Heart left ventricle (tissue), 16 donors: ENCODE measurements at regions not wholly inside any gene's neighbourhood (a gene's known extent, or its start where the extent isn't known, plus 50 kb on each side); places are given as distances from the start of the nearest gene placed in this dataset.

ENCODE experiments used
- ATAC-seq, 4 donors: fragments of 200-7000 bp; cut with Tn5 transposase; one replicate each; pipeline ENCODE4 v1.9.1; 2020 to 2022; ENCODE audit warnings: moderate library complexity in 4 of 4, mild to moderate bottlenecking in 3 of 4, moderate number of reproducible peaks in 1 of 4
- DNase-seq, 5 donors: peaks; one replicate each; pipeline ENCODE4 v3.0.0-alpha.2; 2020
- H3K27ac ChIP-seq, 12 donors: fragments of 200-600 bp; sonication (generic) in 4 of 12; one replicate each; pipeline versions ENCODE4 v1.5.0 to v1.8.0; 2016 to 2022; ENCODE audit warnings: mild to moderate bottlenecking in 2 of 12
- H3K27me3 ChIP-seq, 9 donors: fragments of 200-600 bp; sonication (generic) in 2 of 9; one replicate each; pipeline versions ENCODE4 v1.5.1 to v1.8.0; 2016 to 2022; ENCODE audit warnings: mild to moderate bottlenecking in 3 of 9
- H3K36me3 ChIP-seq, 9 donors: fragments of 200-600 bp; sonication (generic) in 2 of 9; one replicate each; pipeline versions ENCODE4 v1.5.0 to v1.8.0; 2018 to 2022; ENCODE audit warnings: mild to moderate bottlenecking in 2 of 9
- H3K4me1 ChIP-seq, 12 donors: fragments of 200-600 bp; sonication (generic) in 4 of 12; one replicate each; pipeline versions ENCODE4 v1.5.0 to v1.8.0; 2016 to 2022; ENCODE audit warnings: mild to moderate bottlenecking in 3 of 12
- H3K4me3 ChIP-seq, 12 donors: fragments of 200-600 bp; sonication (generic) in 4 of 12; one replicate each; pipeline versions ENCODE4 v1.5.0 to v1.8.0; 2017 to 2022; ENCODE audit warnings: mild to moderate bottlenecking in 9 of 12, moderate library complexity in 4 of 12
- H3K9me3 ChIP-seq, 12 donors: fragments of 200-600 bp; sonication (generic) in 4 of 12; one replicate each; pipeline versions ENCODE4 v1.5.0 to v1.8.0; 2016 to 2022; ENCODE audit warnings: mild to moderate bottlenecking in 1 of 12
- CTCF ChIP-seq, 12 donors: fragments of 200-600 bp; sonication (generic) in 4 of 12; IDR thresholded peaks; one replicate each; pipeline versions ENCODE4 v1.5.0 to v1.8.0; 2018 to 2022; ENCODE audit warnings: antibody characterized with exemption in 12 of 12, mild to moderate bottlenecking in 5 of 12
- POLR2A ChIP-seq, 2 donors: fragments of 450-650 bp; IDR thresholded peaks; one replicate each; pipeline ENCODE4 v1.6.1; 2017; ENCODE audit warnings: antibody characterized with exemption in 2 of 2, mild to moderate bottlenecking in 2 of 2, moderate library complexity in 2 of 2
- WGBS, 4 donors: extraction: QIAGEN DNeasy Blood & Tissue Kit in 2 of 4; methylation state at CpG; one replicate each; pipeline versions ENCODE4 v1.1.5 to v1.1.7; 2013 to 2018; 5-methylcytosine and 5-hydroxymethylcytosine counted together
- intact Hi-C, 10 donors: fragments of 100-400 bp; cut with DNase I; formaldehyde crosslinking; loops; one replicate each; pipeline versions ENCODE4 v1.11.1 to v1.14.2; 2022
- donor health status: ischemic (EF 13 %, LVEDD 7.1; RV severe dilation, severe dysfunction).
- donor health status: healthy with polysubstance abuse.
- donor health status: DM: no; HTN: yes; CAD: no.
- donor health status: DM: no; HTN: no; CAD: no.
- donor health status: ischemic (EF 25% LVEDD 6.9; RV normal size, moderate dysfunction).
- donor health status: ischemic (EF 25% LVEDD 5.7; RV mildly dilated, moderate dysfunction).
- donor health status: healthy.
- donor health status: DM: yes; HTN: yes; CAD: no.
- donor health status: ischemic (EF 35%, LVEDD 5.7; RV mildly dilated, moderate dysfunction).
- donor health status: nonischemic (EF 11% LVEDD 7.7; RV severe dilation, severe dysfunction).
- donor health status: DM: yes; HTN: yes; CAD: no.
- donor health status: PGD.
- donor health status: ischemic (EF 29% LVEDD 5.4; RV normal size, mild dysfunction).
- donor health status: nonischemic (EF 23%, LVEDD 6.1; RV moderate dilation, normal function).

- H3K36me3 ChIP-seq: no peaks in the 10 kb centered on the region
- H3K4me1 ChIP-seq: no peaks in the 10 kb centered on the region
- H3K4me3 ChIP-seq: no peak overlapping the region
- no peak for TF ChIP-seq POLR2A (IDR thresholded peaks at IDR 0.05)
- TF ChIP-seq CTCF (IDR thresholded peaks at IDR 0.05): no peak
- ATAC-seq (no peak), DNase-seq (no peak)
- H3K27me3 ChIP-seq: no peaks in the 10 kb centered on the region
- H3K27ac ChIP-seq: no peak overlapping the region
- H3K9me3 ChIP-seq: no peaks in the 10 kb centered on the region
- intact Hi-C loops: no loop called here
These were observed 1150.4 kb upstream of the INTU start for GRCh38 chr4:126482311-126482710.

- Histone ChIP-seq H3K27me3 (no peaks in the 10 kb centered on the region), H3K27ac (no peak overlapping the region), H3K4me3 (no peak overlapping the region), H3K9me3 (no peaks in the 10 kb centered on the region), H3K36me3 (no peaks in the 10 kb centered on the region), H3K4me1 (no peaks in the 10 kb centered on the region)
- 74 to 92% (median 86%) methylated on average over 1 of the region's 1 CpG for WGBS, 4 donors
- DNase-seq: no peak
- TF ChIP-seq POLR2A (IDR thresholded peaks at IDR 0.05) (no peak), CTCF (IDR thresholded peaks at IDR 0.05) (no peak)
- ATAC-seq: no peak
- intact Hi-C loops: no loop called here
These were observed 1146.4 kb upstream of the INTU start for GRCh38 chr4:126486377-126486776.

GRCh38 chr4:126489826-126490463 lies 1142.8 kb upstream of the INTU start:
- TF ChIP-seq CTCF (IDR thresholded peaks at IDR 0.05) (no peak), POLR2A (IDR thresholded peaks at IDR 0.05) (no peak)
- DNase-seq: peak in 1 of 5 donors; percentile 61
- no peak overlapping the region for H3K4me3 ChIP-seq
- intact Hi-C loops: no loop called here
- H3K4me1 ChIP-seq: no peaks in the 10 kb centered on the region
- no peak overlapping the region for H3K27ac ChIP-seq
- no peaks in the 10 kb centered on the region for H3K27me3 ChIP-seq
- WGBS, 4 donors: 91 to 95% (median 94%) methylated on average over 15 to 33 of the region's 33 CpGs
- H3K36me3 ChIP-seq: no peaks in the 10 kb centered on the region
- H3K9me3 ChIP-seq: no peaks in the 10 kb centered on the region
- ATAC-seq: peak in 1 of 4 donors; percentile 38

- no peak for DNase-seq
- Histone ChIP-seq H3K9me3 (peaks cover 0 to 7% (median 0%) of the 10 kb centered on the region in 12 donors), H3K36me3 (no peaks in the 10 kb centered on the region), H3K4me1 (no peaks in the 10 kb centered on the region), H3K27me3 (no peaks in the 10 kb centered on the region), H3K4me3 (no peak overlapping the region), H3K27ac (no peak overlapping the region)
- 37 to 53% (median 45%) methylated on average over 1 of the region's 1 CpG for WGBS, 4 donors
- intact Hi-C loops: loop anchor here in 1 of 10 donors (5.0 kb wide), 1 partner anchor 643 kb away; no protein-coding TSS in a partner anchor
- ATAC-seq: no peak
- no peak for TF ChIP-seq CTCF (IDR thresholded peaks at IDR 0.05)
- TF ChIP-seq POLR2A (IDR thresholded peaks at IDR 0.05): no peak
These were observed 1137.5 kb upstream of the INTU start for GRCh38 chr4:126495163-126495752.
